Retina (tissue), 1 donor: ENCODE measurements at regions not wholly inside any gene's neighbourhood (a gene's known extent, or its start where the extent isn't known, plus 50 kb on each side); places are given as distances from the start of the nearest gene placed in this dataset.

ENCODE experiments used
- DNase-seq: peaks from one replicate; pipeline ENCODE4 v3.0.0-alpha.2; 2016

- no peak for DNase-seq
Measured at GRCh38 chr14:78074561-78074960, 95.6 kb upstream of the NRXN3 start.

- no peak for DNase-seq
Measured at GRCh38 chr14:78075033-78075432, 95.1 kb upstream of the NRXN3 start.

- no peak for DNase-seq
Measured at GRCh38 chr14:78075555-78076277, 94.5 kb upstream of the NRXN3 start.

- DNase-seq: no peak
Measured at GRCh38 chr14:78081245-78081644, 88.9 kb upstream of the NRXN3 start.

GRCh38 chr14:78083837-78084236, 86.3 kb upstream of the NRXN3 start:
- DNase-seq: no peak

GRCh38 chr14:78086342-78086741, 83.8 kb upstream of the NRXN3 start:
- no peak for DNase-seq

- DNase-seq: no peak
Measured at GRCh38 chr14:78088916-78089315, 81.3 kb upstream of the NRXN3 start.

- DNase-seq: no peak
Measured at GRCh38 chr14:78090864-78091263, 79.3 kb upstream of the NRXN3 start.

GRCh38 chr14:78091361-78091760, 78.8 kb upstream of the NRXN3 start:
- DNase-seq: peak; percentile 31

- DNase-seq: no peak
Measured at GRCh38 chr14:78092040-78092439, 78.1 kb upstream of the NRXN3 start.

- DNase-seq: peak; percentile 27
Measured at GRCh38 chr14:78103271-78103670, 66.9 kb upstream of the NRXN3 start.

- no peak for DNase-seq
Measured at GRCh38 chr14:78104160-78104559, 66.0 kb upstream of the NRXN3 start.

- no peak for DNase-seq
Measured at GRCh38 chr14:78104655-78105054, 65.5 kb upstream of the NRXN3 start.

- peak; percentile 65 for DNase-seq
Measured at GRCh38 chr14:78106381-78106780, 63.8 kb upstream of the NRXN3 start.

- DNase-seq: no peak
Measured at GRCh38 chr14:78107166-78107565, 63.0 kb upstream of the NRXN3 start.

- DNase-seq: no peak
Measured at GRCh38 chr14:78119440-78119839, 50.7 kb upstream of the NRXN3 start.
